ENCODE measurements at regions not wholly inside any gene's neighbourhood (a gene's known extent, or its start where the extent isn't known, plus 50 kb on each side); places are given as distances from the start of the nearest gene placed in this dataset.
"Not testable (repeated sequence)": the region's sequence is repeated elsewhere in the genome, so short reads cannot be mapped to it uniquely, and the experiment has no call there.

DNA sequence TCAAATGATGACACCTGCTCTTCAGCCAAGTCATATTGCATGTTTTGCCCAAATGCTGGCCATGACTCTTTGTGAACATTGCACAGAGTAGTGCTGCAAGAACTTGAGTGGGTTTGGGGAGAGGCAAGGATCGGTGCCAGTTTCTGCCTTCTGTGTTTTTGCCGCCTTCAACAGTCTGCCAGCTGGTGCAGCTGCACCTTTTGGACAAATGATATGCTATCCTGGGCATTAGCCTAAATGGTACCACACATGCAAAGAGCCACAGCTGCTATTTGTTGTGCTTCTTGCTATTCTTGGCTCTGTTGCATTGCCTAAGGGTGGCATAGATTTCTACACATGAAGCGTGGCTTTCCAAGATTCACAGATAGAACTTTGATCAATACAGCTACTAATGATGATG is 189.0 kb upstream of the CCN2 start:
- ATAC-seq: no peak

- ATAC-seq: no peak
Observed at GRCh38 chr6:132139611-132140010, 188.4 kb upstream of the CCN2 start.

DNA sequence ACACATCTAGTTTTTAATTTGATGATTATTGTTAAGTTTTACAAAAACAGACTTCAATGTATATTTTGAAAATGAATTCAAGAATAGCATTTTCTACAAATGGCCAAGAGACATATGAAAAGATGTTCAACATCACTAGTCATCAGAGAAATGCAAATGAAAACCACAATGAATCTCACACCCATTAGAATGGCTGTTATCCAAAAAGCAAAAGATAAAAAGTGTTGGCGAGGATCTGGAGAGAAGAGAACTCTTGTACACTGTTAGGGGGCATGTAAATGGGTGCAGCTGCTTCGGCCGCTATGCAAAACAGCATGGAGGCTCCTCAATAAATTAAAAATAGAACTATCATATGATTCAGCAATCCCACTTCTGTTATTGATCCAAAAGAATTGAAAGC is 185.8 kb upstream of the CCN2 start:
- no peak for ATAC-seq

DNA sequence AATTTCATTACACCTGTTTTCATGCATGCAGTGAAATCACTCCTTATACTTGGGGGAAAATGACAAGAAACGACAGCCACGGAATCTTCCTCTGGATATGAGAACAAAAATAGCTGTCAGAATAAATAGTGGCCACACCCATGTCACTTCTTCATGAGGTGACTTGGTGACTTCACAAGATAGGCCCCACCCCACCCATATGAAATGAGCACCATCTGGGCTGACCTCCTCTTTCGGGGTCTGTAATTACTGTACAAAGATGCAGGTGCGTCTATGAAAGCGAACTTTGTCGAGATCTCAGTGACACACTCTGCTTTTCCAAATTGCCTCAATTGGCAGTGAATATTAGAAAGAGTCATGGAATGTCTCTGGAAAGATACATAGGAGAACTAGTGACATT is 184.2 kb upstream of the CCN2 start:
- no peak for ATAC-seq

GRCh38 chr6:132133736-132134445 is 182.7 kb upstream of the CCN2 start:
- no peak for ATAC-seq

- no peak for ATAC-seq
Observed at GRCh38 chr6:132132924-132133639, 181.9 kb upstream of the CCN2 start.

- ATAC-seq: no peak
Observed at GRCh38 chr6:132132422-132132821, 181.2 kb upstream of the CCN2 start.

GRCh38 chr6:132131758-132132157 is 180.6 kb upstream of the CCN2 start:
- ATAC-seq: peak; percentile 68

DNA sequence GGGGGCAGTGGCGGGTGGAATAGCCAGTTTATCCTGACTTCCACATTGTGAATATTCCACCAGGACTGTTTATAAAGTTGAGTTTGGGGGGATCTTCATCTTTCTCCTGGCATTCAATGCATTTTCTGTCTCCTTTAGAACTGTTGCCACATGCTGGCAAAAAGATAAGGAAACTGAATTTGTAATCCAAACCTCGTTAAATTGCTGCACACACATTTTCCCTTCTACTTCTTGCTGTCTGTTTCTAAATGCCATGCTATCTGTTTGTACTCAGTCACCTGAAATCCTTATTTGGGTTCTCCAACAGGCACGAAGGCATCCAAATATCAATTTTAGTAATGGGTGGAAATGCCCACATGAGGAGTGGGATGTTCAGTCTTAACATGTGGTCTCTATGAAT is 180.2 kb upstream of the CCN2 start:
- ATAC-seq: no peak

DNA sequence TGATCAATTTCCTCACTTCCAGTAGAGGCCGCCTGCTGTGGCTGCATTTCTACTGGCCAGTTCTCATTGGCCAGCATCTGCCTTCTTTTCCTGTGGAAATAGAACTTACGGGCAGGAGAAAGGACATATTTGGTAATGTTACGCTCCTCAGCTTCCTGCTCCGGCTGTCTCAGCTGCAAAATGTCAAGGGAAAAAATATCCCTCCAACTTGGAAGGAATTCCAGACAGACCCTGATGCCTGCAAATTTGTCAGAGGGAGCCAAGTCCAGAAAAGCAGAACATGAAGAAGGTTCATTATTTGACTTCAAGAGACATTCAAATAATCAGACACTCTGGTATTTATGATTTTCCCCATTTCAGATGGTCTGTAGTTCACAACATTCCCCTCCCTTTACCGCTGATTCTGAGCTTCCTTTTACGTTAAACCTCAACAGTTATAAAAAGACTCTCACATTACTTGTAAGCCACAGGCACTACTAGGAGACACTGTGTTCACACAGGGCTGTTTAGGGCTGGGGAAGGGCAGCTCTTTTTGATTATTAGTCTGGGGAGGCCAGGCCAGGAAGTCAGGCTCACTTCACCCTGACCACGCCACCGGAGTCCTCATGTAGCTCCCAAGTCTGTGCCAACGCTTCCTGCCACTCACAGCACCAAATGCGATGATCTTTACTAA is 179.6 kb upstream of the CCN2 start:
- ATAC-seq: peak; percentile 36

- ATAC-seq: no peak
Observed at GRCh38 chr6:132128424-132128823, 177.3 kb upstream of the CCN2 start.

- no peak for ATAC-seq
Observed at GRCh38 chr6:132126150-132126549, 175.0 kb upstream of the CCN2 start.

DNA sequence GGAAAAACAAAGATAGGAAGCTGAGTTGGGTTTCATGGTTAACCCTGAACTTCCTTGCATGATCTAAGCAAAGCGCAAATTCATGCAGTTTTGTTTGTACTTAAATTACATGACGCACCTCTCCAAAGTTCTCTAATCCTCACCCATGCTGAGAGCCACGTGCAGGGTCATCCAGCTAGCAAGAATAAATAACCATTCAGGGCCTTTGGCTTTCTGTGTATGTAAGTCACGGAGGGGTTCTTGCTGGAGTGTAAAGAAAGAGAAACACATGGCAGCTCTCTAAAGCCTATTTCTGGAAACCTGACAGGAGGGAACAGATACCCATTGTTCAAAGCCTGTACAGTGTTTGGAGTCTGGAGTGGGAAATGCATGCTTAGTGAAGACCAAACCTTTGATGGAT is 171.7 kb upstream of the CCN2 start:
- no peak for ATAC-seq

GRCh38 chr6:132122176-132122575 is 171.0 kb upstream of the CCN2 start:
- no peak for ATAC-seq

GRCh38 chr6:132118144-132118543 is 167.0 kb upstream of the CCN2 start:
- no peak for ATAC-seq

- no peak for ATAC-seq
Observed at GRCh38 chr6:132115714-132116366, 164.7 kb upstream of the CCN2 start.

- no peak for ATAC-seq
Observed at GRCh38 chr6:132114201-132114825, 163.1 kb upstream of the CCN2 start.

DNA sequence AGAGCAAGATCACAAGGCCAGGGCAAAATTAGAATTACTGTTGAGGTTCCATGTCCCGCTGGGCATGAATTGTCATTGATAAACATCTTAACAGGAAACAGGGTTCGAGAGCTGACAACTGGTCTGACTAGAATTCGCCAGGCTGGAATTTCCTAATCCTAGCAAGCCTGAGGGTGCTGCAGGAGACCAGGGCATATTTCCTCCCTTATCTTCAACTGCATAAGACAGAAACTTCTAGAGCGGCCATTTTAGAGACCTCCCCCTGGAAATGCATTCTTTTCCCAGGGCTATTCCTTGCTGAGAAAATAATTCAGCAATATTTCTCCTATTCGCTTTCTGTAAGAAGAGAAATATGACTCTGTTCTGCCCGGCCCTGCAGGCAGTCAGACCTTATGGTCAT is 158.6 kb upstream of the CCN2 start:
- not testable (repeated sequence) for ATAC-seq

- ATAC-seq: no peak
Observed at GRCh38 chr6:132107896-132108295, 156.7 kb upstream of the CCN2 start.

DNA sequence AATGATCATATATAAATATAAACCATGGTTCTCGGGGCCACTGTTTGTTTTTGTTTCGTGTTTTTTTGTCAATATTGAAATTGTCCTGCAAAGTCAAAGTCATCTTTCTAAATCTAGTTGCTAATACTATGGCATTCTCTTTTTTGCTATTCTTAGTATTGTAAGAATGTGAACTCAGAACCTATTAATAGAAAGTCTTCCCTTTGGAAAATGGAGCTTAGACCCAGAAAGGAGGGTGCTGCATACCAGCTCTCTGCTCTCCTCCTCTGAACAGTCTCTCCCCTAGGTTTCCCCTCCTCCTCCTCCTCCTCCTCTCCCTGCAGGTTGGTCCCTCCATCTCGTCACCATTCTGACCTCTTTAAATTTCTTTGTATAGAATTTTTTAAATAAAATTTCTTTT is 150.4 kb upstream of the CCN2 start:
- ATAC-seq: no peak

DNA sequence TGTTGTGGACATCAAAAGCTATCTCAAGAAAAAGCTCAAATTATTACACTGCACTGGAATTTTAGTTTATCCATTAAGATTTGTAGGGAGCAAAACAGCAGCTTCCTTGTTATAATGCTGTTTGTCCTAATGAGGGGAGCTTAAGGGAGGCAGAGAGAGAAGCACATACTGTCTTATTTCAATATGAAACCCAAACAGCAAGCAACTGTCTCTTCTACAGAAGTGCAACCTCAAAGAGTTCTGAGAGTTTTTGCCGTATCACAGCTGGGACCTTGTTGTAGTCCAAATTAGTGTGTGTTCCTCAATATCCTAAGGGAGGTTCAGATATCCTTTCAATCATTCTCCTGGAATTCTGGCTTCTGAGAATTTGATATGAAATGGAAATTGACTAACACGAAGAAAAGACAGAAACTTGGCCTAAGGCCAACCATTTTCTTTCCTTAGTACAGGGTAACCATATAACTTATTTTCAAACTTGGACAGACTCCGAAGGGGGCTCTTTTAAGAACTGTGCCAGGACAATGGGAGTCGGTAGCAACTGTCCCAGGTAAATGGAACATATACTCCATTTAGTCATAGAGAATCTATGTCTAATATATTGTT is 149.3 kb upstream of the CCN2 start:
- no peak for ATAC-seq

- ATAC-seq: no peak
Observed at GRCh38 chr6:132096996-132097395, 145.8 kb upstream of the CCN2 start.

All from esophagus mucosa (tissue), 1 donor.